ENCODE measurements at regions not wholly inside any gene's neighbourhood (a gene's known extent, or its start where the extent isn't known, plus 50 kb on each side); places are given as distances from the start of the nearest gene placed in this dataset.
A peak's percentile ranks its signal among the peaks of the same experiment; 100 is the strongest.

DNA sequence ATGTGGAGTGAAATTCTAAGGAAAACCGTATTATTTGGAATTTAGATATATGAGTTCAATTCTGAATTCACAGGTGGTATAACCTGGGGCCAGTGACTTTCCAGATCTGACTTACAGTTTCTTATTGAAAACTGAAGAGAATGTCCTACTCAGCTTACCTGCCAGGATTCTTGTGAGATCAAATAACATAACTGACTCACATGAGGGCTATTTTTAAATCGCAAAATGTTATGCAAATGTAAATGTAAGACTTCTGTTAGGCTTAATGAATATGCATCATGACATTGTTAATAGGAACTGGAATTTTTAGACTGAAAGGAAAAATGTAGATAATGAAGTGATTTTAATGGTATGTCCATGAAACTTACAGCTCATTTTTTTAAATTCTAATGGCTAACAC is 1142.1 kb downstream of the FLRT2 start:
- no peak for TF ChIP-seq ZFX (IDR thresholded peaks at IDR 0.05)
- no peak for TF ChIP-seq CTCF (conservative IDR thresholded peaks at IDR 0.05)
- no peak overlapping the region for H3K27ac ChIP-seq

DNA sequence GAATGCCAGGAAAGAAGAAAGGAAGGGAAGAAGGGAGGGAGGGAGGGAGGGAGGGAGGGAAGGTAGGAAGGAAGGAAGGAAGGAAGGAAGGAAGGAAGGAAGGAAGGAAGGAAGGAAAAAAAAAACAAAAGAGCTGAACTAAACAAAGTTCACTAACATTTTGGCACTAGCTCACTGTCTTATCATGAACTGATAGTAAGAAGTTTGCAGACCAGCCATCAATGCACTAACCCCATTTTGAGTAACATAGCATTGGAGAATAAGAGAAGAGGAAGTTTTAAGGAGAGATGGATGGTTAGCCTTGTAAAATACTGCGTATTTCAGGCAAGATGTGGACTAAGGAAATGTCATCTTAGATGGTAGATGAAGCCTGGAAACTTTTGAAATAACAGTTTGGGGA is 1136.0 kb downstream of the FLRT2 start:
- no peak overlapping the region for H3K27ac ChIP-seq
- TF ChIP-seq CTCF (conservative IDR thresholded peaks at IDR 0.05): no peak

GRCh38 chr14:86662334-86662733 is 1132.4 kb downstream of the FLRT2 start:
- no peak for TF ChIP-seq ZFX (IDR thresholded peaks at IDR 0.05)
- TF ChIP-seq CTCF (conservative IDR thresholded peaks at IDR 0.05): no peak
- no peak overlapping the region for H3K27ac ChIP-seq

DNA sequence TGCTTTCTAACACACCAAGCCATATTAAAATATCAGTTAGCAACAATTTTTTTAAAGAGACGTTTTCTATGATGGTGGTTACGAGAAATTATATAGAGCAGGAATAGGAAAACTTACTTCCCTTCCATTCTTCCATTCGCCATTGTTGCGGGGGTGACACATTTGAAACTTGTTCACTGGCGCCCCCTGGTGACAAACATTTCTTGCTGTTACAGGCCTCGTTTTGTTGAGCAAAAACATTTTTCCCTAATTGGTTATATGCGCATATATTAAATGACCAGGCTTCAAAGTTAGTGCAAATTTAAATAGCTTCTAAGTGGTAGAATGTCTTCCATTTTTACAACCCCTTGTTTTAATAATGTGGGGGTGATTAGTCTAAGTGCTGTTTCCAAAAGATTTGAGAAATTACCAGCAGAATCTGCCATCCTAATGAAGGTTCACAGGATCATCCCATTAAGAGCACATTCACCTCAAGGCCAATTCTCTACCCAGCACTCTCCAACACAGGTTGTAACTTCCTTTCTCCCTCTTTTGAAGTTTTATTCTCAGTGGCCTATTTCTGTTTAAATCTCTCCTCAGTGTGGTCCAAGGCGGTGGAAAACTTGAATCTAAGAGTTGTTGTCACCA is 1124.7 kb downstream of the FLRT2 start:
- TF ChIP-seq CTCF (conservative IDR thresholded peaks at IDR 0.05) (peak; percentile 86), ZFX (IDR thresholded peaks at IDR 0.05) (no peak)
- no peak overlapping the region for H3K27ac ChIP-seq

DNA sequence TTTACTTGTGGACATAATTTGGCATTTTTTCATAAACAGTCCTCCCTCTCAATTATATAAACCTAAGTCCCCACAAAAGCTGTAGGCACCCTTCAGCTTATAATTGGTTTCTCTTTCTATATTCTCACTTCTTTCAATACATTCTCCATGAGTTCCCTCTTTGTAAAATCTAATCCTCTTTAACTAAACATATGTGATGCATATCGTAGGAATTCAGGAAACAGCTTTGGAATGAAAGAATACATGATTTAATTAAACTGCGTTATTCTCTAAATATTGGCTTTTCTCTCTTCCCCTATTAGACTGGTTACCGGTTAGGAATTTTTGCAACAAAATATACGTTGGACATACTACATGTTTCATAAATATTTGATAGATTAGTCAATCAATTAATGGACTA is 1122.6 kb downstream of the FLRT2 start:
- H3K27ac ChIP-seq: no peak overlapping the region
- no peak for TF ChIP-seq ZFX (IDR thresholded peaks at IDR 0.05)
- no peak for TF ChIP-seq CTCF (conservative IDR thresholded peaks at IDR 0.05)

- H3K27ac ChIP-seq: no peak overlapping the region
- TF ChIP-seq ZFX (IDR thresholded peaks at IDR 0.05) (no peak), CTCF (conservative IDR thresholded peaks at IDR 0.05) (peak; percentile 44)
Measured at GRCh38 chr14:86646696-86647690, 1117.0 kb downstream of the FLRT2 start.

GRCh38 chr14:86646125-86646524 is 1116.2 kb downstream of the FLRT2 start:
- TF ChIP-seq CTCF (conservative IDR thresholded peaks at IDR 0.05) (no peak), ZFX (IDR thresholded peaks at IDR 0.05) (no peak)

More at GRCh38 chr14:86646125-86646524, 1116.2 kb downstream of the FLRT2 start:
- no peak overlapping the region for H3K27ac ChIP-seq

All from C4-2B (cell line).